HS-27A (cell line): ENCODE measurements at regions not wholly inside any gene's neighbourhood (a gene's known extent, or its start where the extent isn't known, plus 50 kb on each side); places are given as distances from the start of the nearest gene placed in this dataset.
A peak's percentile ranks its signal among the peaks of the same experiment; 100 is the strongest.
"Not testable (repeated sequence)": the region's sequence is repeated elsewhere in the genome, so short reads cannot be mapped to it uniquely, and the experiment has no call there.

ENCODE experiments used
- DNase-seq: peaks from one replicate; pipeline ENCODE4 v3.0.0-alpha.2; 2012; ENCODE audit warnings: low read depth, missing footprints

DNA sequence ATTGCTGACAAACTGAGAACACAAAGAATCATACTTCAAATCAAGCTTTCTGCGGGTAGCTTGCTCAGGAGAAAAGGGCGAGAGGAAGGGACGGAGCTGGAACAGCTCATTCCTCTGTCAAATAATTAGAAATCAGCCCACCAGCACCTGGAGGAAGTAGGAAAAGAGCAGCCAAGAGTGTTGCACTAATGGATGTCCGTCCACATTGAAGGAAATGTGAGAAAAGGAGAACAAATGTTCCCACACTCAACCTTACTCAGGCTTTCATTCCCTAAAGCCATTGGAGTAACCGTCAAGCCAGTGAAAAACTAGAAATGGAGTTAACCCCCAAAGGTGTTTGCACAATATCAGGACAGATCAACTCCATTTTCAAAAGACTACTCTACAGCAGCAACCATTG, 233.0 kb upstream of the PRKD1 start:
- DNase-seq: no peak

- DNase-seq: no peak
These were observed 234.4 kb upstream of the PRKD1 start for GRCh38 chr14:30162066-30162465.

DNA sequence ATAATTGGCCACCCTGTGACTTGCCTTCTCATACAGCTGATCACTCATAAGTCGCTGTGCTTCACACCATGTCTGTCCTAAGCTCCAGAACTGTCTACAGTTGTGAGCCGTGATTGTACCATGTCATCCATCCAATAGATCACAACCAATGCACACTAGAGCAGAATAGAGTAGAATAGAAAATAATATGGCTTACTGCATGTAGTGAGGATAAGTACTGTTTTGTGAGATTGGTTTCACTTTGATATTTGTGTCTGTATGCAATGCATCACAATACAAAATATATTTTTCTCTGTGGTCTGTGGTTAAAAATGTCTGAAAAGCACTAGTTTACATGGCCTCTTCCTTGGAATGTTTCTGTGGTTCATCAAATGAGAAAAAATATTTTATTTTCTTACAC, 237.6 kb upstream of the PRKD1 start:
- DNase-seq: no peak

DNA sequence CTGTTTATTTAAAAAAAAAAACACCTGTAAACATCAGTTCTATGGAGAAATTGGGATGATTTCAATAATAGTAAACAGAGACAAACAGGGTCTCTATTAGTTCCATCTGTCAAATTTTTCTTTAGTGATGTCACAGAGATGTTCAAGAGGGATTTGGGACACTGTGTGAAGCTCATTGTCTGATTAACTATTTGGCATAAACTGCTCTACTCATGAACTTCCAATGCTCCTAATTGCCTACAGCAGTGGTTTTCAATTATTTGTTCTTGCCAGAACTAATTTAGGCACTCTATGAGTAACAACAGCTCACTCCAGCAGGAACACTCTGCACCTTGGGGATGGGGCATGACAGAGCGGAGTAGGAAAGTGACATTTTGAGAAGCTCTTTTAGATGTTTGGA, 250.1 kb upstream of the PRKD1 start:
- no peak for DNase-seq

DNA sequence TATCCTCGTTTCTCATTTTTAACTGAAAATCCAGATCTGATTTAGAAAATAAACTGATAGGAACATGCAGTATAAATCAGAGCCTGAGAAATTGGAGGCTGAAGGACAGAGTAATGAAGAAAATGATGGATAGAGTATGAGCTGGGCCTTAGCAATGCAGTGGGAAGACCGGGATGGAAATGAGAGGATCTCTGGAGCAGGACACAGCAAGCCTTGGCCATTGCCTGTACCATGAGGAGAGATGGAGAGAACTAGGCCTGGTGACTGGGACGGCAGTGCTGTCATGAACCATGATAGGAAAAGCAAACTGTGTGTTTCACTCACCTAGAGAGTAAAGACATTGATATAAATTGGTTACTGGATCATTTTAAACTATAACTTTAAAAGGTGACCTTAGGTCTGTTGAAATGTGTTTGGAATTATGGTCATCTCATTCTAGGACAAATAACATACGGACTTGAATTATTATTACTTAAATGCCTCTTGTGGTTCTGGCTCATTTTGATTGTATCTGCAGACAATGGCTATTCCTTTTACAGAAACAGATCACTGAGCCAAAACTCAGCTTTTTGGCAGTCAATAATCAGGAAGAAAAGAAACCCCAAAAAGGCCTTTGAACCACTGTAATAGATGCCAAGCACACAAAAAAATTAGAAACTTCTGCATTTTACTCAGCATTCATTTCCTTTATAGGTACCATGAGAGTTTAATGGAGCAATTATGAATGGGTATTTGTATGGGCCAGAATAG, 251.9 kb upstream of the PRKD1 start:
- DNase-seq: no peak

- no peak for DNase-seq
These were observed 252.6 kb upstream of the PRKD1 start for GRCh38 chr14:30180219-30180618.

GRCh38 chr14:30185832-30186231, 258.2 kb upstream of the PRKD1 start:
- DNase-seq: no peak

GRCh38 chr14:30191639-30192279, 264.1 kb upstream of the PRKD1 start:
- no peak for DNase-seq

GRCh38 chr14:30193101-30193500, 265.5 kb upstream of the PRKD1 start:
- peak; percentile 36 for DNase-seq

DNA sequence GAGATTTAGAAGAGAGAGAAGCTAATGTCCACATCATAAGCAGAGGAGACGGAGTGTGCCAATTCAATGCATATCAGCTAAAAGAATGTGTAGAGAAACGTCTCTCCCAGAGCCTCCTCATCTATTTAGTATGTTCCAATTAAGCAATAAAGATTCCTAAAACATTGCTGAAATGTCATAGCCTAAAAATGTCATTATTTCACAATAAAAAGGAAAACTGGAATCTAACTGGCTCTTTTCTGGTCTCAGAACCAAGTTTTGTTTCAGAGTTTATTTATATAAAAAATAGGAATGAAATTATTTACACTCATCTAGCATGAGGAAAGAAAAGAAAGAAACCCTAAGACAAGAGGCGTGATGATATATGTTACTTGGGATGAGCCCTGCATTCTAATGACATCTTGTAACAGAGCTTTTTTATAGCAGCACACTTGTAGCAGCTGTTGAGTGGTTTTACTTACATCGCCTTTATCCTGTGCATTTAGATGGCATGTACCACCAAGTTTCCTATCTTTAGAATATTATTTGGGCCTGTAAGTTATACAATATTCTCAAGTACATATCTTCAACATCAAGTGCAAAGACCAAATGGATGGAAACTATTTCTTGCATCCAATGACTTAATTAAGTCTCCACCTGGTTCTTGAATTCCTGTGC, 266.3 kb upstream of the PRKD1 start:
- DNase-seq: peak; percentile 86

GRCh38 chr14:30194741-30195148, 267.1 kb upstream of the PRKD1 start:
- DNase-seq: peak; percentile 84

- DNase-seq: peak; percentile 69
These were observed 268.3 kb upstream of the PRKD1 start for GRCh38 chr14:30195941-30196340.

- no peak for DNase-seq
These were observed 269.2 kb upstream of the PRKD1 start for GRCh38 chr14:30196861-30197260.

GRCh38 chr14:30198720-30199119, 271.1 kb upstream of the PRKD1 start:
- DNase-seq: not testable (repeated sequence)

DNA sequence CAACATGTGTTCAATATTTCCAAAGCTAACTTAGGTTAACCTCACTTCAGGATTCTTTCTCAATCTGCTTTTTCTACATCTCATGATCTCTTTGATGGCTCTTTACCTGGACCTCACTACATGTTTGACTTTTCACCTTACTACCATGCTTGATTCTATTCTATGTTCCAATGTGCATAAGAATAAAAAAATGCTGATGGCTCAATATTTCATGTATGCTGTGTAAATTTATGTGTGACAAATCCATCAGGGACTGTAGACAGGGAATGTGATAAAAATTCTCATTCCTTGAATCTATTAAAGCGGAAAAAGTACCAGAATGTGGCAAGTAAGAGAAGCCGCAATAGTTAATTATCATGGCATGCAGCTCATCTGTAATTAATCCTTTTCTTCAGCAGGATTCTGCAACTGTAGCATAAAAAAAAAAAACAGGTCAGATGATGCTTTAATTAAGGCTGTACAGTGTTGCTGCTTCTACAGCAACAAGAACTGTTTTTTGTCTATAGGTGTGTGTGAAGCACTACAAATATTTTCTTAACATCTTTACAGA, 276.9 kb upstream of the PRKD1 start:
- no peak for DNase-seq

GRCh38 chr14:30209136-30209535, 281.5 kb upstream of the PRKD1 start:
- no peak for DNase-seq

- DNase-seq: no peak
These were observed 283.0 kb upstream of the PRKD1 start for GRCh38 chr14:30210630-30211029.

- DNase-seq: peak; percentile 61
These were observed 283.7 kb upstream of the PRKD1 start for GRCh38 chr14:30211326-30211725.

DNA sequence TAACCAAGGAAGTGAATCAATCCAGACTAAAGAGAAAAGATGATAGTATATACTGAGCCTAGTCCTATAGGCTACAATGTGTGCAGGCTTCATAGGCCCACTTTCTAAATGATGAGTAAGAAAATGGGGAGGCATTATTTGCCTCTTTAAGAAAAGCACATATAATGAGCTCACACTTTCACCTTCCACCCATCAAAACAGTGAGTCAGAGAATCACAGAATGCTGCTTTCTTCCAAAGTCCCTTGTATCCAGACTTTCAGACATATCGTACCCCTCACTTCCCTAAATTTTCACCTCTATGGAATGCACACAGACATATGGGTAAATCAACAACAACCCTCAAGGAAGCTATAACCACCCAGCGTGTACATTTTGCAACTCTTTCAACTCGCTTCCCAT, 286.4 kb upstream of the PRKD1 start:
- peak; percentile 48 for DNase-seq

DNA sequence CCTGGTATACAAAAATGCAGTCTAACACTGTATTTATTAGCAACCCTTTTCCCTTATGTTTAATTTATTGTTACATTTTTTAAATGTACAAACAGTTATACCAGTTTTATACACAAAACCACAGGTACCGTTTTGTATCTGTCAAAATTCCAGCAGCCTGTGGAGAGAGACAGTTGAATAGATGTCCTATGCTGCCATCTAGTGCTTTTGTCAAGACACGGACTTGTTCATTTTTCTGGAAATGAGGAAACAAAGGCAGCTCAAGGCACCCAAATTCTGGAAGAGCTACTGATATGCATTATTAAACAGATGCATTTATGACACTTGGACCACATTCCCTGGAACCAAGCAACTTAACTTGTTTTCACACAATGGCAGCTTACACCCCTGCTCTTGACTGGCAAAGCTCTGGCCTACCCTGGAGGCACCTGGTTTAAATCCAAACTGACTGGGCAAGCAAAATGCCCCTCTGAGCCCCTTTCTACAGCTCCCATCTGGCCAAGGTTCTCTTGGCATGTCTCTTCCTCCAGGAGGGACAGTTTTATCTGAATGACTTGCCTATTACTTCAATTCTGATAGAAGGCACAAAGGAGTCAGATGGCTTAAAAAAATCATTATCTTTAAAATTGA, 286.9 kb upstream of the PRKD1 start:
- DNase-seq: peak; percentile 64

- DNase-seq: no peak
These were observed 291.3 kb upstream of the PRKD1 start for GRCh38 chr14:30218907-30219306.

DNA sequence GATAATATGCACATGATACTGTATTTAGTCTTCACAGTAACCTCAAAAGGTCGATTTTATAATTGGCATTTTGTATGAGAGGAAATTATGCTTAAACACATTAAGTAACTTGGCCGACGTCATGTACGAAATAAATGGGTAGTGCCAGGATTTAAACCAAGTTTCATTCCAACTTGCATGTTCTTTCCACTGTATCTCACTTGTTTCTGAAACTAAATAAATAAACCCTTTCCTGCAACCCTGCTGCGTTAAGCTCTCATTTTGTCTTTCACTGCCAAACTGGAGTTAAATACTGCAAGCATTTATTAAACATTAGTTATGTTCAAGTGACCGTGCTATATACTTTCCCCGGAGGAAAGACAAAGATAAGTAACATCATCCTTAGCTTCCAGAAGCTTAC, 293.9 kb upstream of the PRKD1 start:
- no peak for DNase-seq

DNA sequence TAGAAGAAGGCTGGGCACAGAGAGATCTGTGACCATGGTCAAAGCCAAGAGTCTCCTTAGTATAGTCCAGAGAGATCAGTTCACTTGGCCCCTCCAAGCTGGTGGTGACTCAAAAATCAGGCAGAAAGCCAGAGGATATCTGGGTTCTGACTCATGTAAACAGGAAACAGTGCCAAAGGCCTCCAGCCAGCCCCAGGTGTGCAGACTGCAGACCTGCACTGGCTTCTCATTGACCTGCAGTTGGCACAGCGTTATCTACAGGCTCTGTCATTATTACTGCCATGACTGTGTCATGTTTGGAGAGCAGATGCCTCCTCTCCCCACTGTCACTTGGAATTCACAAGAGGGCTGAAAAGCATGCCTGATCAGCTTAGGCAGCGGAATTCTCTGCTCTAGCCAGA, 295.7 kb upstream of the PRKD1 start:
- DNase-seq: peak; percentile 97
